Posterior vena cava (tissue), 2 donors: ENCODE measurements at regions not wholly inside any gene's neighbourhood (a gene's known extent, or its start where the extent isn't known, plus 50 kb on each side); places are given as distances from the start of the nearest gene placed in this dataset.
A peak's percentile ranks its signal among the peaks of the same experiment; 100 is the strongest.

Experiments used
- DNase-seq: peaks from one replicate; pipeline ENCODE4 v3.0.0-alpha.2; 2020; ENCODE audit warnings: low spot score
- intact Hi-C, 2 donors: fragments of 100-400 bp; cut with DNase I; formaldehyde crosslinking; loops; one replicate each; pipeline versions ENCODE4 v1.14.1 to v1.14.2; 2022 to 2023
- donor health status: DM: yes; HTN: yes; CAD: no.
- donor health status: DM: yes; HTN: yes; CAD: no.

- intact Hi-C loops = no loop called here
- DNase-seq = no peak
Measured at GRCh38 chr4:104418286-104418685, 76.4 kb downstream of the CXXC4 start.

DNA sequence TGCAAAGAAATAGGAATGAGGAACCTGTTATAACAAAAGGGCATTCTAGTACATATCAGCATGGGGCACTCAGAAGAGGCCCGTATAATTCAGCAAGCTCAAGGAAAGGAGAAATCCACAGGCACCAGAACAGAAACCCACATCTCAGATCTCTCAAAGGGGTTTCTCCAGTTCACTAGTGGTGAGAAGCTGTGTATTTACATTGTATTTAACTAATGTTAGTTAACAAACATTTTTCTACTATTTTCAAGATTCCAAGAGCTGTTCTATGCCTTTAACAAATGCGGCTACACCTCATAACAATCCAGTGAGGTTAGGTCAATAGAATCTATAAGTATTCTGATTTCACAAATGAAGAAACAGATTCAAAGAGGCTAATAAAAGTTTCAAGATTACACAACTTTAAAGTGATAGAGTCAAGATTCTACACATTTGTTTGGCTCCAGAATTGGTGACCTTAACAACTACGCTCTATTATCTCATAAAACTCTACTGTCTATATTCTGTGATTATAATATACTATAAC, 77.3 kb downstream of the CXXC4 start:
- no peak for DNase-seq

GRCh38 chr4:104416725-104417356, 77.9 kb downstream of the CXXC4 start:
- intact Hi-C loops = no loop called here
- DNase-seq = no peak

More for the DNA sequence above, 77.3 kb downstream of the CXXC4 start:
- intact Hi-C loops = no loop called here

GRCh38 chr4:104413487-104413886, 81.2 kb downstream of the CXXC4 start:
- no peak for DNase-seq
- intact Hi-C loops = no loop called here

GRCh38 chr4:104412344-104412743, 82.3 kb downstream of the CXXC4 start:
- intact Hi-C loops = no loop called here
- no peak for DNase-seq

- intact Hi-C loops = no loop called here
- DNase-seq = no peak
Measured at GRCh38 chr4:104411502-104411901, 83.2 kb downstream of the CXXC4 start.

DNA sequence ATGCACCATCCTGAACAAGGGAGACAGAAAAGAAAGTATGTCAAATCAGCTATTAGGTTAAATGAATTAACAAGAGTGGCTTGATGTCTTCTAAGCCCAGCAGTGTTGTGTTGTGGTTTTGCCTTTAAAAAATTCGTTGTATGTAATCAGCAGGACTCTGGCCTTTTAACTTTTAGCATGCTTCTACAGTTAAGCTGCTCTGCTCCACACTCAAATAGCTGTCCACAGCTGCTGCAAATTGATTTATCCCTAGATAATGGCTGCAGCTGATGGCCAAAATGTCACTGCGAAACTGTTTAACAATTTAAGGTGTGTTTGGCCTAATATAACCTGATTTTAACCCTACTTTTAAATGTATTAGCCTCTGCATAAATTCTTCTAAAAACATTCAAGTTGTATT, 85.8 kb downstream of the CXXC4 start:
- intact Hi-C loops = no loop called here
- DNase-seq = no peak

DNA sequence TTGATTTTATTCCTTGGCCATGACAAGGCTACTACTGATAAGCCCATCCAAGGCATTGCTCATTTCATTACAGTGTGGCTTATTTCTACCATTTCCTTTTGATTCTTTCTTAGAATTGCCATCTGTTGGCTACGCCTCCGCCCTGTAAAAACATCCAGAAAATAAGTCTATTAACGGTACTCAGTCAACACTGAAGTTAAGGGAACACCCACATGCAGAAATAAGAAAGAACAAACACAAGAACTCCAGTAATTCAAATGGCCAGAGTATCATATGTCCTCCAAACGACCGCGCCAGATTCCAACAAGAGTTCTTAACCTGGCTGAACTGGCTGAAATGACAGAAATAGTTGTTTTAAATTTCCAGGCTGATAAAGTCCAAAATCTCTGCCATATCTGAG, 90.3 kb downstream of the CXXC4 start:
- DNase-seq = no peak

GRCh38 chr4:104395168-104395614, 99.5 kb downstream of the CXXC4 start:
- intact Hi-C loops = loop anchor here in 1 of 2 donors (10.0 kb wide), 1 partner anchor 1610 kb away; no protein-coding TSS in a partner anchor

More for the DNA sequence above, 90.3 kb downstream of the CXXC4 start:
- intact Hi-C loops = no loop called here

GRCh38 chr4:104394406-104395167, 100.1 kb downstream of the CXXC4 start:
- intact Hi-C loops = loop anchor here in 1 of 2 donors (10.0 kb wide), 1 partner anchor 1610 kb away; no protein-coding TSS in a partner anchor
- no peak for DNase-seq

More at GRCh38 chr4:104395168-104395614, 99.5 kb downstream of the CXXC4 start:
- DNase-seq = no peak

DNA sequence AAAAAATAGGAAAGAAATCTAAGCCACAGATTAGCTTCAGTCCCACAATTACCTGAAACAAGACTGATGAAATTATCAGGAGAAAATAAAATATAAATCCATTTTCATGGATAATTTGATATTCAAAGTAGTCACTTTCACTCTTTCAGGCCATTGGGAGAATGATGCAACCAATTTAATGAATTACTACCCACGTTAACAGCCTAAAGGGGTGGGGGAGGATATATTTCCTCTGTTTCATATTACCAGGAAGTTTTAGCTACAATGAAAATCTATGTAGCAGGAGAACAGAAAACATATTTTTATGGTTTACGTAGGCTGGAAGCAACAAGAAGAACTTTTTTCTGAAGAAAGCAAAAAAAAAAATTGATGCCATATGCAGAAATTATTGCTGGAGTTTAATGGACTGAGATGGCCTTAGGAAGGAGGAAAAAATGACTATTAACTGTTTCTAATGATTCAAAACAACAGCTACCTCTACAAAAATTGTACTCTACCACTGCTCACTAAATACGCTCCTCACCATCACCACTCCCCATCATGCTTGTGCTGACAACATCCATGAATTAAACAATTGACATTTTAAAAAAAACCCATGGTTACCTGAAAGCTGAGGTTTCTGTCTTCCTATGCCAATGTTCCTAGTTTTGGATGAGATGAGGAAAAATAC, 100.9 kb downstream of the CXXC4 start:
- DNase-seq = no peak
- intact Hi-C loops = loop anchor here in 1 of 2 donors (10.0 kb wide), 1 partner anchor 1611 kb away; no protein-coding TSS in a partner anchor

- intact Hi-C loops = no loop called here
- no peak for DNase-seq
Measured at GRCh38 chr4:104385713-104386112, 109.0 kb downstream of the CXXC4 start.

GRCh38 chr4:104382961-104383360, 111.7 kb downstream of the CXXC4 start:
- DNase-seq = no peak
- intact Hi-C loops = no loop called here

- intact Hi-C loops = no loop called here
- no peak for DNase-seq
Measured at GRCh38 chr4:104381729-104382128, 113.0 kb downstream of the CXXC4 start.

DNA sequence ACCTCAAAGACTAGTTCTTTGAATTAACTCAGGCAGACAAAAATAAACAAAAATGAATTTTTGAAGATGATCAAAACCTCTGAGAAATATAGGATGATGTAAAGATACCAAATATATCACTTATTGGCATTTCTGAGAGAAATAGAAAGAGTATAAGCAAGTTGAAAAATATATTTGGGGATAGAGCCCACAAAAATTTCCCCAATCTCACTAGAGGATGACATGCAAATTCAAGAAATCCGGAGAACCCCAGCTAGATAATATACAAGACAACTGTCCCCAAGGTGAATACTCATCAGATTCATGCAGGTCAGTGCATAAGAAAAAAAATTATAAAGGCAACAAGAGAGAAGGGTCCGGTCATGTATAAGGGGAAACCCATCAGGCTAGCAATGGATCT, 129.1 kb downstream of the CXXC4 start:
- no peak for DNase-seq
- intact Hi-C loops = no loop called here

GRCh38 chr4:104353481-104353880, 141.2 kb downstream of the CXXC4 start:
- intact Hi-C loops = no loop called here
- DNase-seq = no peak

DNA sequence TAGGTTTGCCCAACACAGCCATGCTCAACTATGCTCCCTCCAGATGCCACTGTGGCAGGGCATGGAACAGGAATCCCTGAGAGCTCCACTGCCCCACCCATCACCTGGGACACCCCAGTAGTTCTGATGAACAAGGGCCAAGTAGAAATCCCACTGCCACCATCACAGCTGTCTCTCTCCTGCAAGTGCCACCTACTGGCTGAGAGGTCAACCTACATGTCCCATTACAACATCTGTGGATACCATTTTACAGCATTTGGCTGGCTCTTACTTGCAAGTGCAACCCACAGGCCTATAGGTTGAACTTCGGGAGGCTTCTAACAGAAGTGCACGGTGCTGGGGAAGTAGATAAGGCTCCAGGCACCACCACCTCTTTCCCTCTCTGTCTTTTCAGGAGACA, 142.5 kb downstream of the CXXC4 start:
- intact Hi-C loops = no loop called here
- no peak for DNase-seq

DNA sequence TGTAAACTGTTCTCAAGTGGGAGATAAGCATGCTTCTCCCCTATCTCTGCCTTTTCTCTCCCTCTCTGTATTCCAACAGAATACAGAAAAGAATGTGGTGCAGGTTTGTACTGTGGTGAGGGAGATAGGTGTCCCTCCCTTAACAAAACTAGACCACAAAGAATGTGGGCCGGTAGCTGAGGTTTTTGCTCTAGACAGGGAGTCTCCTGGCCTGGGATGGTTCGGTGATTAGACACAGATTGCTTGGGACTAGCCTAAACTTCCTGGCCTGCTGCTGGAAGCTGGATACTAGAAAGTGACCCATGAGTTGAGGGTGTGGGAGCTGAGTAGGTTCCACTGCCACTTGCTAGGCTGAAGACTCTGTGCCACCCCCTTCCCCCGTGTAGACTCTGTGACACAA, 143.0 kb downstream of the CXXC4 start:
- intact Hi-C loops = no loop called here
- no peak for DNase-seq

DNA sequence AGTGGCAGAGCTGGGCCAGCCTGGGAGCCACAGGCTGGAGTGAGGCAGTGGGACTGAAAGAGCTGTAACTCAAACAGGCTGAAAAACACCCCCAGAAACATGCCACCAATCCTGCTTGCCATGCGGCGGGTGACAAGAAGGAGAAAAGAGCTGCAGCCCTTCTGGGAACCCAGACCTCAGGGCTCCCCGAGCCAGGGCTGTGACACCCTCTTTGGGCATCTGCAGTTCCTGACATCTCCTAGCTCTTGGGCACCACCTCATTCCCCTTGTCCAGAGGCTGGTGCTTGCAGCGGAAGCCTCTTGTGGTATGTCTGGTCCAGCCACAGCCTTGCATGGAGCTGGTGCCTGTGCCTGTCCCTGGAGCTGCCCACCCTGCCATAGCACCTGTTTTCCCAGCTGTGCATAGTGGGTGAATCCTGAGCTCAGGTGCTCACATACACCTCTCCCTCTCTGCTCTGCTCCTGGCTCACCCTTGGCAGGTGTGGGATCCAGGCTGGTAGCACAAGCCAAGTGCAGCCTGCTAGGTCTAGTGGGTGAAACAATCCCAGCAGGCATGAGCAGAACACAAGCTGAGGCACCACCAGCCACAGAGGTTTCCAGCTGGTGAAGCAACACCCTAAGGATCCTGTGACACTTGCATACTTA, 149.0 kb downstream of the CXXC4 start:
- intact Hi-C loops = no loop called here
- peak; percentile 61 for DNase-seq
